Fibroblast of skin of left biceps (primary cell): ENCODE measurements at regions not wholly inside any gene's neighbourhood (a gene's known extent, or its start where the extent isn't known, plus 50 kb on each side); places are given as distances from the start of the nearest gene placed in this dataset.

ENCODE experiments used
- DNase-seq, 2 experiments: peaks; one replicate each; pipeline ENCODE4 v3.0.0-alpha.2; 2013; ENCODE audit warnings: low read depth in 2 of 2

GRCh38 chr13:31927219-31927653 lies 104.3 kb upstream of the FRY start:
- DNase-seq, result no peak

- DNase-seq, result no peak
Measured at GRCh38 chr13:31929031-31929770, 102.4 kb upstream of the FRY start.

GRCh38 chr13:31930490-31930889 lies 101.1 kb upstream of the FRY start:
- no peak for DNase-seq

- no peak for DNase-seq
Measured at GRCh38 chr13:31930901-31931522, 100.6 kb upstream of the FRY start.

- no peak for DNase-seq
Measured at GRCh38 chr13:31937436-31937835, 94.1 kb upstream of the FRY start.

GRCh38 chr13:31940076-31940475 lies 91.5 kb upstream of the FRY start:
- DNase-seq, result no peak

GRCh38 chr13:31943591-31943990 lies 88.0 kb upstream of the FRY start:
- DNase-seq, result peak; percentile 12 to 14

GRCh38 chr13:31944262-31945160 lies 87.1 kb upstream of the FRY start:
- no peak for DNase-seq

- DNase-seq, result peak; percentile 13 to 23
Measured at GRCh38 chr13:31945202-31945961, 86.2 kb upstream of the FRY start.

- DNase-seq, result peak; percentile 35 to 44
Measured at GRCh38 chr13:31946091-31946770, 85.3 kb upstream of the FRY start.

GRCh38 chr13:31947105-31947504 lies 84.5 kb upstream of the FRY start:
- no peak for DNase-seq

DNA sequence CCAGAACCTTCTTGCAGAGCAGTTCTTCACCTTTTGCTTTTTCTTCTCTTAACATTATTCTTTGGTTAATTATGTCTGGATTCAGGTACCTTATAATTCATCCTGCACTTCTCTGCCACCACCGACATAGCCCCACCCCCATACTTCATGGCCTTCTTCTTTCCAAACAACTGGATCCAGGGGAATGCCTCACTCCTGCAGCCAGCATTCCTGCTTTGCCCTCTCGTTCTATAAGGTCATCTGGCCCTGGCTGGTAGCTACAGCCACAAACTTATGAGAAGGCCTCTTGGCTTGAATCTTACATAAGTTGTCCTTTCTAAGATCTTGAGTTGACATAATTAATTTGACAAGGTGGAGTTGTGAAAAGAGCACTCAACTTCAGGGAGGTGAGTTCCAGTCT lies 84.1 kb upstream of the FRY start:
- no peak for DNase-seq

GRCh38 chr13:31949486-31949885 lies 82.1 kb upstream of the FRY start:
- no peak for DNase-seq

DNA sequence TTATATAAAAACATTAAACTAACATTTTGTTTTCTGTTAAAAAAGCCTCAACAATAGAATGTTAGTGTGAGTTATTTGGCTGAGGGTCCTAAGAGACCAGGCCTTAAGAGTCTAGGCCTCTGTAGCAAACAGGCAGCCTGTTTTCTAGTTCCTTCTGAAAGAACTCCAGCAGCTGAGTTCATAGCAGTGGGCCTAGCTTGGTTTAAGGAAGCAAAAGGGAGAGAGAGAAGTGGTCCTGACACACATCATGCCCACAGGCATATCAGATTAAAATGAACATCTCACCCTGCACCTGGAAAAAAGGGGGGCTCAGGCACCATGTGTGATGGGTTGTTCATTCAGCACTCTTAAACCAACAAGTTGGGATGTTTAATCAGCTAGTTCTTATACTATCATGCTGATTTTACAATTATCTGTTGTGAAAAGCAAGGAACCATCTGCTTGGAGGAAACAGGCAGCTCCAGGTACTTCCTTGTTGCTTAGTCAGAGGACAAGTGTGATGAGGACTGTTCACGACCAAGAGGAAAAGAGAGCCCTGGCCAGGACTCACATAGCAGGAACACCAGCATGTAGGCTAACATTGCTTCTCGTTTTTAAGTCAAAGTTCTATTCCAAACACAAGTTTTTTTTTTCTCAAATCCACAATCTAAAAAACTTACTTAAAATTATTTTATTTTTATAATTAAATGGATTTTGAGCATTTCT lies 81.3 kb upstream of the FRY start:
- DNase-seq, result no peak

- no peak for DNase-seq
Measured at GRCh38 chr13:31951215-31951678, 80.3 kb upstream of the FRY start.

DNA sequence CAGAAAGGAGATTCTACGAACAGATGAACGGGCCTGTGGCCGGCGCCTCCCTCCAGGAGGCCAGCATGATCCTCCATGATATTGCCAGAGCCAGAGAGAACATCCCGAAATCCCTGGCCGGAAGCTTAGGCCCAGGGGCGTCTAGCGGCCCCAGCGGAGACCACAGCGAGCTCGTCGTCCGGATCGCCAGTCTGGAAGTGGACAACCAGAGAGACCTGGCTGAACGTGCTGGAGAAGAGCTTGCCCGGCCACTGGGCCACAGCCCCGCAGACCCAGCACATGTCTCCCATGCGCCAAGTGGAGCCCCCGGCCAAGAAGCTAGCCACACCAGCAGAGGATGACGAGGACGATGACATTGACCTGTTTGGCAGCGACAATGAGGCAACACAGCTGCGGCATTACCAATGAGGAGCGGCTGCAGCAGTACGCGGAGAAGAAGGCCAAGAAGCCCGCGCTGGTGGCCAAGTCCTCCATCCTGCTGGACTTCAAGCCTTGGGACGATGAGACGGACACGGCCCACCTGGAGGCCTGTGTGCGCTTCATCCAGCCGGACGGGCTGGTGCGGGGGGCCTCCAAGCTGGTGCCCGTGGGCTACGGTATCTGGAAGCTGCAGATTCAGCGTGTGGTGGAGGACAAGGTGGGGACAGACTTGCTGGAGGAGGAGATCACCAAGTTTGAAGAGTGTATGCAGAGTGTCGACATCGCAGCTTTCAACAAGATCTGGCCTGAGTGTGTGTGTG lies 78.8 kb upstream of the FRY start:
- DNase-seq, result no peak

DNA sequence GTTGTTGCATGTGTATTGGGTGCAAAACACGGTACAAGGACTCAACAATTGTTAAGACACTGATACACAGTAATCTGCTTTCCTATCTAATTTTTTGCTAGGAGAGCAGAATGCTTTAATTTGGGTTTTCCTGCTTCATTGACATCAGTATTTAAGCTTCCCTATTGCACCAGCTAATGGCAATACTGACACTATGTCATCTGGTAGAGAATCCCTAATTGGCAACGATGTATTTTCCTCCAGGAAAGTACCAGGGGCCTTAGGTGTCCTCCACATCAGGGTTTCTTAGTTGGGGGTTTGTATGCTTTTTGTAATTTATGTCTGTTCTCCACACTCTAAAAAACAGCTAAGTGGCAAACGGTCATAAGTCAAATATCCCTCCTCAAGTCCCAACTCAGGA lies 76.5 kb upstream of the FRY start:
- no peak for DNase-seq

- no peak for DNase-seq
Measured at GRCh38 chr13:31955741-31956140, 75.8 kb upstream of the FRY start.

GRCh38 chr13:31956980-31957644 lies 74.5 kb upstream of the FRY start:
- DNase-seq, result no peak
